HG03103 (cell line): ENCODE measurements at regions not wholly inside any gene's neighbourhood (a gene's known extent, or its start where the extent isn't known, plus 50 kb on each side); places are given as distances from the start of the nearest gene placed in this dataset.
"Not testable (repeated sequence)": the region's sequence is repeated elsewhere in the genome, so short reads cannot be mapped to it uniquely, and the experiment has no call there.

Experiments
- ATAC-seq: cut with Tn5 transposase; IDR thresholded peaks from one replicate; pipeline ENCODE4 v1.9.1; 2021; ENCODE audit warnings: low read depth; ENCODE audit not compliant: unreplicated experiment

DNA sequence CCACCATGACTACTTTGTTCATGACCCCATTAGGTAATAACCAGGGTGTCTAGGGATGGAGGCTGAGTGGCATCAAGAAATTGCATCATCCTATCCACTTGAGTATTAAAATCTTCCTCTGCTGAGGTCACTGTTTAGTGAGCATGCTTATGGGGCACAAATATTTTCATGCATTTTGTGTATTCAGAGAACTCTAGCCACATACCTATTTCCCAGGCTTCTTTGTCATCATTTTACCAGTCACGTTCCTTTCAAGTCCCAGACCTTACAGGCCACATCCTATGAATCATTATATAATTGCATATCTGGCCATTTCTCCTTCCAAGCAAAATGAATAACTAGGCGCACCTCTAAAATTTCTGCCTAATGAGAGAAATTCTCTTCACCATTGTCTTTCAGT lies 1882.9 kb upstream of the AGA start:
- no peak for ATAC-seq

DNA sequence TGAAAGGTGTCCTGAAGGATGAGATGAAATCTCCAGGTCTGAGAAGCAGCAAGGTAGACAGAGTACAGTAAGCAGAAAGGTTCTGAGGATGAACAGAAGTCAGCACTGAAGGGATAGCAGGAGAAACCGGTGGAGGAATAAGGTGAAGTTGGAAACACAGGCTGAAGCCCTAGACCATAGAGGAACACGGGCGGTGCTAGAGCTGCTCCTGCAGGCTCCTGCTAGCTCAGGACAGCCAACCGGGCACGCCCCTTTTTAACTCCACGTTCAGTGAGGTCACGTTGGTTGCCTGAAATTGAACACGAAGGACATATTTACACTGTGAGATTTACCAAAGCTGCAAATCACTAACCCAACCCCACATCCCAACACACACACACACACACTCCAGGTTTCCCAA lies 1886.4 kb upstream of the AGA start:
- ATAC-seq, result no peak

GRCh38 chr4:179331362-179331761 lies 1889.1 kb upstream of the AGA start:
- no peak for ATAC-seq

GRCh38 chr4:179344861-179345260 lies 1902.6 kb upstream of the AGA start:
- ATAC-seq, result no peak

DNA sequence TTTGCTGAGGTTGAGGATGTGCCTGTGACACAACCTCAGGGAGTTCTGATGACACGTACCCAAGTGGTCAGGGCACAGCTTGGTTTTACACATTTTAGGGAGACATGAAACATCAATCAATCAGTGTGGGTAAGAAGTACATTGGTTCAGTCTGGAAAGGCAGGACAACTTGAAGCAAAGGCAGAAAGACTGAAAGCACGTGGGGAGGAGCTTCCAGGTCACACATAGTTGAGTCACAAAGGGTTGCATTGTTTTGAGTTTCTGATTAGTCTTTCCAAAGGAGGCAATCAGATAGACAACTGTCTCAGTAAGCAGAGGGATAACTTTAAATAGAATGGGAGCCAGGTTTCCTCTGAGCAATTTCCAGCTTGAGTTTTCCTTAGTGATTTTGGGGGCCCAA lies 1910.0 kb upstream of the AGA start:
- no peak for ATAC-seq

GRCh38 chr4:179353786-179354185 lies 1911.5 kb upstream of the AGA start:
- no peak for ATAC-seq

- ATAC-seq, result no peak
These were observed 1919.8 kb upstream of the AGA start for GRCh38 chr4:179361978-179362486.

DNA sequence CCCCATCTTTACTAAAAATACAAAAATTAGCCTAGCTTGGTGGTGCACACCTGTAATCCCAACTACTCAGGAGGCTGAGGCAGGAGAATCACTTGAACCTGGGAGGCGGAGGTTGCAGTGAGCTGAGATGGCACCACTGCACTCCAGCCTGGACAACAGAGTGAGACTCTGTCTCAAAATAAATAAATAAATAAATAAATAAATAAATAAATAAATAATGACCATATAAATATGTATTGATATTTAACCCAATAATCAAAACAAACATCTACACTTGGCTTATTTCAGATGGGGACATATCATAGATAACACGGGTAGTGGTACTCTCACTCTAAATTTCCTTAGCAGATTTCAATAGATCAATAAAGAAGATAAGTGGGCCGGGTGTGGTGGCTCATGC lies 1923.7 kb upstream of the AGA start:
- ATAC-seq, result not testable (repeated sequence)

DNA sequence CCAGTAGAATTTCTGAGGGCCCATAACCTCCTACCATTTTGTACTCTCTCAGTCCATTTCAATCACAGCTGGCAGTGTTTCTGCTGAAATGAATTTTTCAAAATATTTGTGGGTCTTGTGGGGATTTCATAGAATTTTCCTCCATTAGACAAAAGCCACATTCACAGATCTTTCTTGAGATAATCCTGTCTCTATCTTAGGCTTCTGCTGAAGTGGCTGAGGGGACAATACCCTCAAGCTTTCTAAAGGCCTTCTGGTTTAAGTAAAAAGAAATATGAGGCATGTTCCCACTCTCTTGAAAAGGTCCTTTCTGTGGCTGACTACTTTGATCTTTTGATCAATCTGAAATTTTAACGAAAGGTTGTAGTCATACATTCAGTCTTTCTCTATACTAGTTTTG lies 1930.0 kb upstream of the AGA start:
- no peak for ATAC-seq

DNA sequence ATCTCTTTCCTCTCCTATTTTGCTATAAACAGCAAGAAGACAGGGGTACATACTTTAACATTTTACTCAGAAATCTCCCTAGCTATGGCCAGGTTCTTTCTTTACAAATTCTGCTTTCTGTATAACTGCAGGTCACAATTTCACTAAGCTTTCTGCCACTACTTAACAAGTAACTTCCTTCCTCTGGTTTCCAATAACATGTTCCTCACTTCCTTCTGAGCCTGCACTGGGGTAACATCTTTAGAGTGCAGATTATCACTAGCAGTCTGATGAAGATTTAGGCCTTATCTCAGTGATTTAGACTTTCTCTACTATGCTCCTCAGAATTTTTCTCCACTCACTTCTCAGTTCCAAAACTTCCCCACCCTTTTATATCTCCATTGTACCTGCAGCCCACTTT lies 1930.5 kb upstream of the AGA start:
- no peak for ATAC-seq

- ATAC-seq, result not testable (repeated sequence)
These were observed 1936.6 kb upstream of the AGA start for GRCh38 chr4:179378847-179379246.

- no peak for ATAC-seq
These were observed 1950.5 kb upstream of the AGA start for GRCh38 chr4:179392787-179393186.

- no peak for ATAC-seq
These were observed 1956.2 kb upstream of the AGA start for GRCh38 chr4:179398414-179398813.

DNA sequence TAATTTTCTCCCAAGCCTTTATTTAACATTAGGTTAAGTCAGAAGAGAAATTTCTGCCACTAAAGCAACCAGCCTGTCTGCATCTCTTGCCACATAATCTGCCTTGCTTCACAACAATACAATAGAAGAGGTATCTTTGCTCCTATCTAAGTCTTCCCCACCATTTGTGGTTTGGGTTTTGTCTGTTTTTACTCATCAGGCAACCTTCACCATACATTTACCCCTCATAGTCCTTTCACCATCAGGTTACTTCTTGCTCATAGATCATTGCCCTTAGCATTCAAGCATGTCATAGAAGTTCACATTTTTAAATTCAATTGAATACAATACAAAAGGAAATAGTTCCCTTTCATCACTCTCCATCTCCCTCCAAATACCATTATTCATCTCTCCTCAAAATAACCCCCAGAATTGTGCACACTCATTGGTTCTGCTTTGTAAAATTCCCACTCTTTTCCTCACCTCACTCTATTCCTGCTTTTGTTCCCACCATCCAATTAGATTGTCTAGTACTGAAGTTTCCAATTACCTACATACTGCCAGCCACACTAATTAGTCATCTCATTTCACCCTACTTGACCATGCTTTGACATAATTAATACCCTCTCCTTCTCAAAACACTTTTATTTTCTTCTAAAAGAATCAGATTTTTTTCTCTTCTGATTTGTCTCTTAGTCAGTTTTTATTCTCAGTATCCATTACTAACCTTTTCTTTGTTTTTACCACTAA lies 1957.0 kb upstream of the AGA start:
- no peak for ATAC-seq

DNA sequence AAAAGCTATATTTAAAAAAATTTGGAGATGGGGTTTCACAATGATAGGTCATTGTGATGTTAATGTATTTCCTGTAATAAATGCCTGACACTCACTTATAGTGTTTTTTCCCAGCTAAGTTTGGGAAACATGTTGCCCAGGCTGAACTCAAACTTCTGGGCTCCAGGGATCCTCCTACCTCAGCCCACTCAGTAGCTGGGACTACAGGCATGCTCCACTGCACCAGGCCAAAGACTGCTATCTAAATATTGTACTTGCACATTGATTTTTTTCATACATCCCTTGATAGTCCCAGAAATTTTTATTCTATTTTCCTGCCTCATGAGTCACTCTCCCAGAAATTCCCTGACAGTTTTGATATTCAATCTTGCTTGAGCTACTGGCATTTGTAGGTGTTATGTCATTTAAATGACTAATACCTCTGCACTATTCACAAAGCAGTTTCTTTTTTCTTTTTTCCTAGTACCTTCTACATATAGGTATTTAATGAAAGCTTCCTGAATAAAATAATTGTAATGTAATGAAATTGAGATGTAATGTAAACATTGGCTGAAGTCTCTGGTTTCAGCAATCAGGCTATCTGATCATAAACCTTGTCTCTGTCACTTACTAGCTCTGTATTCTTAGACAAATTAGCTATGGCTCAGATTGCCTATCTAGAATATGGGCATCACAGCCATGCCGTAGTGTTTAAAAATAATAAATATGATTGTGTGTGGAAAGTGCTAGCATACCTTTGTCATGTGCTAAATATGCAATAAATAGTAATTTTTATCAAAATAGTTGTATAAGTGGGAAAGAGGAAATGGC lies 1973.0 kb upstream of the AGA start:
- ATAC-seq, result no peak

- no peak for ATAC-seq
These were observed 1973.6 kb upstream of the AGA start for GRCh38 chr4:179415847-179416223.

DNA sequence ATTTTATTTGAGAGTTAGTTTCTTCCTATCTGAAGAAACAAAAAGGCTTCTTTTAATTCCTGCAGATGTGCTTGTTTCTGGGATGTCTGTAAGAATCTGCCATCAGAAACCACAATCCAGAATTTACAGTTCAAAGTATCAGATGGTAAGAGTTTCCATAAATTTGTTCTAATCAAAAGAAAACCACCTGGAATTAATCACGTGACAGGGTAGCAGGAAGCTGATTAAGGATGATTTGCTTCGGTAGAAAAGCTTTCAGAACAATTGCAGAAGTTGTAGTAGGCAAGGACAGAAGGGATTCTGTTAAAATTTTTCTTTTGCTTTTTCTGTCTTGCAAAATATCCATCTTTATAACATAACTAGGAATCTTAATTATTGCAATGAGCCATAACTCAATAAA lies 1975.1 kb upstream of the AGA start:
- ATAC-seq, result no peak

- ATAC-seq, result no peak
These were observed 1995.7 kb upstream of the AGA start for GRCh38 chr4:179437962-179438361.

GRCh38 chr4:179441596-179441995 lies 1999.4 kb upstream of the AGA start:
- ATAC-seq, result no peak

DNA sequence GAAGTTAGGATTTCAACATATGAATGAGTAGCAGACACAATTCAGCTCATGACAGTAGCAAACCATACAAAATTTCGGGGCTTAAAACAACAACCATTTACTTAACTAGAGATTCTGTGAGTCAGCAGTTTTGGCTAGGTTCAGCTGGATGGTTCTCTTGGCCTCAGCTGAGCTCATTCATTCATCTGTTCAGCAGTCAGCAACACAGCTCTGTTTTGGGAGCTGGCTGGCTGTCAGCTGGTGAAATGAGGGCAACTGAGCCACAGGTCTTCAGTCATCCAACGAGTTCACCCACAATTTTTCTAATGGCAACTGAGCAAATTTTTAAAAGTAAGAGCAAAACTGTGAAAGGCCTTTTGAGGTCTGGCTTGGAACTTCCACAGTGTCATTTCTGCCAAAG lies 2005.1 kb upstream of the AGA start:
- ATAC-seq, result no peak

DNA sequence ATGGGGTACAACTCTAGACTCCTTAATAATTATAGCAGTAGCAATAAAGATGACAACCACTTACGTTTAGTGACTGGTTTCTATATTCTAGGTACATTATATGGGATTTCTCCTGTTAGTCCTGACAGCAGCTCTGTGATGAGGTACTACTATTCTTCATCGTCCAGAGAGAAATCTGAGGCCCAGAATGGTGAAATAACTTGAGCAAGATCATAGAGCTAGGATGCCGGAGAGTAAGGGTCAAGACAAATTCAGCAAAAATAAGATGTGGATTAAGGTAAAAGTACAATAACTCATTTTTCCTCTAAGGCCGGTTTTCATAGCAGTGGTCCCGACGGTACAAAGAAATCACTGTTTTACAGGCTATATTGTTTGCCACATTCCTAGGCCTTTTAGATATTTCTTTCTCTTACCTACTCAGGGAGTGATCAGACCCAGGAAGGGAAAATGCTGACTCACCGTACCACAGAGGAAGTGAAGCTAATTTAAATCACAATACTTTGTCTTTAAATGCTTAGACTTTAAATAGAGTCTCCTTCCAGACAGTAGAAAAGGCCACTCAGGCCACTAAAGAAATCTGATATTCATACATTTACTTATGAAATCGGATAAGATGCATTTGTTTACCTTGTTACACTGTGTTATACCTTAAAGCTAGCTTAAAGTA lies 2023.0 kb upstream of the AGA start:
- ATAC-seq, result no peak
